SK-N-MC (cell line): ENCODE measurements at regions not wholly inside any gene's neighbourhood (a gene's known extent, or its start where the extent isn't known, plus 50 kb on each side); places are given as distances from the start of the nearest gene placed in this dataset.
"Not testable (repeated sequence)": the region's sequence is repeated elsewhere in the genome, so short reads cannot be mapped to it uniquely, and the experiment has no call there.

Experiments
- EZH2 ChIP-seq: fragments of 200-600 bp; sonication (generic); IDR thresholded peaks from one replicate; pipeline ENCODE4 v1.6.1; 2017; ENCODE audit warnings: antibody characterized with exemption
- POLR2AphosphoS5 ChIP-seq: IDR thresholded peaks from 2 replicates; pipeline ENCODE4 v1.6.1; 2012; ENCODE audit warnings: mild to moderate bottlenecking, low read depth, low read length, borderline replicate concordance

DNA sequence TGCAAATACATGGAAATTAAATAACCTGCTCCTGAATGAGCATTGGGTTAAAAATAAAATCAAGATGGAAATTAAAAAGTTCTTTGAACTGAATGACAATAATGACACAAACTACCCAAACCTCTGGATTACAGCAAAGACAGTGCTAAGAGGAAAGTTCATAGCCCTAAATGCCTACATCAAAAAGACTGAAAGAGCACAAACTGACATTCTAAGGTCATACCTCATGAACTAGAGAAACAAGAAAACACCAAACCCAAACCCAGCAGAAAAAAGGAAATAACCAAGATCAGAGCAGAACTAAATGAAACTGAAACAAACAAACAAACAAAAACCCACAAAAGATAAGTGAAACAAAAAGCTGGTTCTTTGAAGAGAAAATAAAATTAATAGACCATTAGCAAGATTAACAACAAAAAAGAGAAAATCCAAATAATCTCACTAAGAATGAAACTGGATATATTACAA, 138.6 kb upstream of the PAX6 start:
- not testable (repeated sequence) for TF ChIP-seq POLR2AphosphoS5, EZH2
